ENCODE measurements at regions not wholly inside any gene's neighbourhood (a gene's known extent, or its start where the extent isn't known, plus 50 kb on each side); places are given as distances from the start of the nearest gene placed in this dataset.

GRCh38 chr7:68439897-68440296, 1158.4 kb upstream of the AUTS2 start:
- Mint-ChIP-seq H3K27me3 (no peaks in the 10 kb centered on the region), H3K36me3 (peaks cover 0 to 3% of the 10 kb centered on the region in 2 donors), H3K4me3 (no peak overlapping the region), H3K9me3 (peaks cover 17 to 23% of the 10 kb centered on the region in 2 donors), H3K27ac (no peak overlapping the region), H3K4me1 (no peaks in the 10 kb centered on the region)
- no peak for DNase-seq
- no peak for ATAC-seq (replicated peaks)

GRCh38 chr7:68440866-68441265, 1157.4 kb upstream of the AUTS2 start:
- DNase-seq (no peak), ATAC-seq (replicated peaks) (peak in 1 of 2 donors; percentile 22)
- peaks cover 20 to 27% of the 10 kb centered on the region in 2 donors for H3K9me3 Mint-ChIP-seq
- no peaks in the 10 kb centered on the region for H3K4me1 Mint-ChIP-seq
- peaks cover 0 to 3% of the 10 kb centered on the region in 2 donors for H3K36me3 Mint-ChIP-seq
- H3K4me3 Mint-ChIP-seq = no peak overlapping the region
- H3K27me3 Mint-ChIP-seq = no peaks in the 10 kb centered on the region
- H3K27ac Mint-ChIP-seq = no peak overlapping the region

GRCh38 chr7:68441645-68442044, 1156.6 kb upstream of the AUTS2 start:
- no peak overlapping the region for H3K4me3 Mint-ChIP-seq
- DNase-seq (no peak), ATAC-seq (replicated peaks) (no peak)
- H3K36me3 Mint-ChIP-seq = peaks cover 0 to 3% of the 10 kb centered on the region in 2 donors
- H3K9me3 Mint-ChIP-seq = peaks cover 19 to 30% of the 10 kb centered on the region in 2 donors
- H3K4me1 Mint-ChIP-seq = no peaks in the 10 kb centered on the region
- H3K27me3 Mint-ChIP-seq = no peaks in the 10 kb centered on the region
- no peak overlapping the region for H3K27ac Mint-ChIP-seq

- peaks cover 16 to 21% of the 10 kb centered on the region in 2 donors for H3K9me3 Mint-ChIP-seq
Observed at GRCh38 chr7:68442931-68443631, 1155.2 kb upstream of the AUTS2 start.

GRCh38 chr7:68444042-68444441, 1154.2 kb upstream of the AUTS2 start:
- Mint-ChIP-seq H3K27ac (no peak overlapping the region), H3K4me1 (no peaks in the 10 kb centered on the region), H3K4me3 (no peak overlapping the region), H3K27me3 (no peaks in the 10 kb centered on the region), H3K36me3 (peaks cover 0 to under 1% of the 10 kb centered on the region in 2 donors), H3K9me3 (peaks cover 13 to 18% of the 10 kb centered on the region in 2 donors)
- no peak for ATAC-seq (replicated peaks)
- DNase-seq = no peak

More at GRCh38 chr7:68442931-68443631, 1155.2 kb upstream of the AUTS2 start:
- H3K27ac Mint-ChIP-seq = no peak overlapping the region
- no peaks in the 10 kb centered on the region for H3K4me1 Mint-ChIP-seq
- no peak for ATAC-seq (replicated peaks)
- peaks cover 0 to 3% of the 10 kb centered on the region in 2 donors for H3K36me3 Mint-ChIP-seq
- no peak overlapping the region for H3K4me3 Mint-ChIP-seq
- H3K27me3 Mint-ChIP-seq = no peaks in the 10 kb centered on the region
- DNase-seq = no peak

- ATAC-seq (replicated peaks) (no peak), DNase-seq (no peak)
- Mint-ChIP-seq H3K27me3 (no peaks in the 10 kb centered on the region), H3K36me3 (no peaks in the 10 kb centered on the region), H3K27ac (no peak overlapping the region), H3K4me1 (no peaks in the 10 kb centered on the region), H3K4me3 (no peak overlapping the region), H3K9me3 (peaks cover 15 to 22% of the 10 kb centered on the region in 2 donors)
Observed at GRCh38 chr7:68444956-68445355, 1153.3 kb upstream of the AUTS2 start.

- no peak overlapping the region for H3K27ac Mint-ChIP-seq
- peaks cover 17 to 26% of the 10 kb centered on the region in 2 donors for H3K9me3 Mint-ChIP-seq
- no peaks in the 10 kb centered on the region for H3K27me3 Mint-ChIP-seq
- H3K4me1 Mint-ChIP-seq = no peaks in the 10 kb centered on the region
- H3K4me3 Mint-ChIP-seq = no peak overlapping the region
- ATAC-seq (replicated peaks) (no peak), DNase-seq (no peak)
- no peaks in the 10 kb centered on the region for H3K36me3 Mint-ChIP-seq
Observed at GRCh38 chr7:68446183-68446582, 1152.1 kb upstream of the AUTS2 start.

- Mint-ChIP-seq H3K9me3 (peaks cover 15 to 24% of the 10 kb centered on the region in 2 donors), H3K4me3 (no peak overlapping the region), H3K27me3 (no peaks in the 10 kb centered on the region), H3K4me1 (no peaks in the 10 kb centered on the region), H3K27ac (no peak overlapping the region), H3K36me3 (no peaks in the 10 kb centered on the region)
- no peak for ATAC-seq (replicated peaks)
- no peak for DNase-seq
Observed at GRCh38 chr7:68449099-68449498, 1149.2 kb upstream of the AUTS2 start.

- Mint-ChIP-seq H3K36me3 (no peaks in the 10 kb centered on the region), H3K27me3 (no peaks in the 10 kb centered on the region), H3K9me3 (peaks cover 15 to 24% of the 10 kb centered on the region in 2 donors), H3K27ac (no peak overlapping the region), H3K4me1 (no peaks in the 10 kb centered on the region), H3K4me3 (no peak overlapping the region)
- ATAC-seq (replicated peaks) = no peak
- no peak for DNase-seq
Observed at GRCh38 chr7:68449816-68450215, 1148.5 kb upstream of the AUTS2 start.

- peaks cover 23 to 39% of the 10 kb centered on the region in 2 donors for H3K9me3 Mint-ChIP-seq
- DNase-seq (no peak), ATAC-seq (replicated peaks) (no peak)
- no peak overlapping the region for H3K4me3 Mint-ChIP-seq
- no peaks in the 10 kb centered on the region for H3K27me3 Mint-ChIP-seq
- H3K36me3 Mint-ChIP-seq = peaks cover 3 to 4% of the 10 kb centered on the region in 2 donors
- no peaks in the 10 kb centered on the region for H3K4me1 Mint-ChIP-seq
- no peak overlapping the region for H3K27ac Mint-ChIP-seq
Observed at GRCh38 chr7:68454931-68455330, 1143.3 kb upstream of the AUTS2 start.

GRCh38 chr7:68456469-68456868, 1141.8 kb upstream of the AUTS2 start:
- Mint-ChIP-seq H3K9me3 (peaks cover 22 to 34% of the 10 kb centered on the region in 2 donors), H3K27me3 (no peaks in the 10 kb centered on the region)
- DNase-seq = no peak

GRCh38 chr7:68457481-68457880, 1140.8 kb upstream of the AUTS2 start:
- ATAC-seq (replicated peaks) (no peak), DNase-seq (no peak)
- Mint-ChIP-seq H3K27ac (no peak overlapping the region), H3K4me3 (no peak overlapping the region), H3K36me3 (peaks cover 3 to 4% of the 10 kb centered on the region in 2 donors), H3K4me1 (no peaks in the 10 kb centered on the region), H3K27me3 (no peaks in the 10 kb centered on the region), H3K9me3 (peaks cover 24 to 34% of the 10 kb centered on the region in 2 donors)

More at GRCh38 chr7:68456469-68456868, 1141.8 kb upstream of the AUTS2 start:
- H3K4me1 Mint-ChIP-seq = no peaks in the 10 kb centered on the region
- peaks cover 3 to 4% of the 10 kb centered on the region in 2 donors for H3K36me3 Mint-ChIP-seq
- no peak for ATAC-seq (replicated peaks)
- no peak overlapping the region for H3K4me3 Mint-ChIP-seq
- H3K27ac Mint-ChIP-seq = no peak overlapping the region

- DNase-seq (no peak), ATAC-seq (replicated peaks) (no peak)
- H3K4me3 Mint-ChIP-seq = no peak overlapping the region
- H3K27me3 Mint-ChIP-seq = no peaks in the 10 kb centered on the region
- no peak overlapping the region for H3K27ac Mint-ChIP-seq
- H3K36me3 Mint-ChIP-seq = peaks cover 3 to 4% of the 10 kb centered on the region in 2 donors
- H3K9me3 Mint-ChIP-seq = peaks cover 22 to 30% of the 10 kb centered on the region in 2 donors
- no peaks in the 10 kb centered on the region for H3K4me1 Mint-ChIP-seq
Observed at GRCh38 chr7:68458010-68458908, 1140.0 kb upstream of the AUTS2 start.

- H3K4me1 Mint-ChIP-seq = no peaks in the 10 kb centered on the region
- peaks cover 22 to 29% of the 10 kb centered on the region in 2 donors for H3K9me3 Mint-ChIP-seq
- H3K36me3 Mint-ChIP-seq = peaks cover 3 to 4% of the 10 kb centered on the region in 2 donors
- ATAC-seq (replicated peaks) (no peak), DNase-seq (no peak)
- H3K27ac Mint-ChIP-seq = no peak overlapping the region
- no peak overlapping the region for H3K4me3 Mint-ChIP-seq
- no peaks in the 10 kb centered on the region for H3K27me3 Mint-ChIP-seq
Observed at GRCh38 chr7:68461430-68461829, 1136.8 kb upstream of the AUTS2 start.

Measured in stimulated activated naive B cell treated with anti-CD40 and anti-IgM and Interleukin-4, amounts not matched to agents 10 μg/mL and 1 μg/mL and 100 μg/mL, for 72 hours (primary cell).